ENCODE measurements at regions not wholly inside any gene's neighbourhood (a gene's known extent, or its start where the extent isn't known, plus 50 kb on each side); places are given as distances from the start of the nearest gene placed in this dataset.

DNA sequence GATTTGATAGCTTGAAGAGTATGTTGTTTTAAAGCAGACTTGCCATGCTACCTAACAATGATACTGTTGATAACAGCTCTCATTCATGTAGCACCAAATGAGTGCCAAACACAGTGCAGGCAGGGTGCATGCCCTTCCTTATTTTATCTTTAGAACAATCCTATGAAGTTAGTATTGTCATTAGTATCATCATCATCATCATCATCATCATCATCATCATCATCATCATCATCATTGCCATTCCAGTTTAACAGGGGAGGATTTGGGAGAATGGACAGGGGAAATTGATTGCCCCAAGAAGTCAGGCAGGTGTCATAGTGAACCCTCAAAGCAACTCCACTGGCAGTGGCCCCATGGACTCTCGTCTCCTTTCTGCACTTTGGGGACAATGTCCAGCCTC lies 734.9 kb downstream of the VRK1 start:
- TF ChIP-seq SMAD3 (CRISPR knock-in tag; IDR thresholded peaks at IDR 0.05; ENCODE audit: borderline replicate concordance), result no peak
- no peak for TF ChIP-seq CREB1 (CRISPR knock-in tag; IDR thresholded peaks at IDR 0.05)
- TF ChIP-seq, protein P1, sequence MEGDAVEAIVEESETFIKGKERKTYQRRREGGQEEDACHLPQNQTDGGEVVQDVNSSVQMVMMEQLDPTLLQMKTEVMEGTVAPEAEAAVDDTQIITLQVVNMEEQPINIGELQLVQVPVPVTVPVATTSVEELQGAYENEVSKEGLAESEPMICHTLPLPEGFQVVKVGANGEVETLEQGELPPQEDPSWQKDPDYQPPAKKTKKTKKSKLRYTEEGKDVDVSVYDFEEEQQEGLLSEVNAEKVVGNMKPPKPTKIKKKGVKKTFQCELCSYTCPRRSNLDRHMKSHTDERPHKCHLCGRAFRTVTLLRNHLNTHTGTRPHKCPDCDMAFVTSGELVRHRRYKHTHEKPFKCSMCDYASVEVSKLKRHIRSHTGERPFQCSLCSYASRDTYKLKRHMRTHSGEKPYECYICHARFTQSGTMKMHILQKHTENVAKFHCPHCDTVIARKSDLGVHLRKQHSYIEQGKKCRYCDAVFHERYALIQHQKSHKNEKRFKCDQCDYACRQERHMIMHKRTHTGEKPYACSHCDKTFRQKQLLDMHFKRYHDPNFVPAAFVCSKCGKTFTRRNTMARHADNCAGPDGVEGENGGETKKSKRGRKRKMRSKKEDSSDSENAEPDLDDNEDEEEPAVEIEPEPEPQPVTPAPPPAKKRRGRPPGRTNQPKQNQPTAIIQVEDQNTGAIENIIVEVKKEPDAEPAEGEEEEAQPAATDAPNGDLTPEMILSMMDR (IDR thresholded peaks at IDR 0.05), result no peak
- no peak for TF ChIP-seq NFE2L1 (CRISPR knock-in tag; IDR thresholded peaks at IDR 0.05)
- TF ChIP-seq, protein P2, sequence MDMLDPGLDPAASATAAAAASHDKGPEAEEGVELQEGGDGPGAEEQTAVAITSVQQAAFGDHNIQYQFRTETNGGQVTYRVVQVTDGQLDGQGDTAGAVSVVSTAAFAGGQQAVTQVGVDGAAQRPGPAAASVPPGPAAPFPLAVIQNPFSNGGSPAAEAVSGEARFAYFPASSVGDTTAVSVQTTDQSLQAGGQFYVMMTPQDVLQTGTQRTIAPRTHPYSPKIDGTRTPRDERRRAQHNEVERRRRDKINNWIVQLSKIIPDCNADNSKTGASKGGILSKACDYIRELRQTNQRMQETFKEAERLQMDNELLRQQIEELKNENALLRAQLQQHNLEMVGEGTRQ (CRISPR knock-in tag; IDR thresholded peaks at IDR 0.05), result no peak
- TF ChIP-seq, protein P3, sequence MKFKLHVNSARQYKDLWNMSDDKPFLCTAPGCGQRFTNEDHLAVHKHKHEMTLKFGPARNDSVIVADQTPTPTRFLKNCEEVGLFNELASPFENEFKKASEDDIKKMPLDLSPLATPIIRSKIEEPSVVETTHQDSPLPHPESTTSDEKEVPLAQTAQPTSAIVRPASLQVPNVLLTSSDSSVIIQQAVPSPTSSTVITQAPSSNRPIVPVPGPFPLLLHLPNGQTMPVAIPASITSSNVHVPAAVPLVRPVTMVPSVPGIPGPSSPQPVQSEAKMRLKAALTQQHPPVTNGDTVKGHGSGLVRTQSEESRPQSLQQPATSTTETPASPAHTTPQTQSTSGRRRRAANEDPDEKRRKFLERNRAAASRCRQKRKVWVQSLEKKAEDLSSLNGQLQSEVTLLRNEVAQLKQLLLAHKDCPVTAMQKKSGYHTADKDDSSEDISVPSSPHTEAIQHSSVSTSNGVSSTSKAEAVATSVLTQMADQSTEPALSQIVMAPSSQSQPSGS (CRISPR knock-in tag; IDR thresholded peaks at IDR 0.05; ENCODE audit: borderline replicate concordance, low read depth), result no peak
- no peak for TF ChIP-seq CBFB (CRISPR knock-in tag; IDR thresholded peaks at IDR 0.05; ENCODE audit: low read depth)
- TF ChIP-seq ZNF121 (CRISPR knock-in tag; IDR thresholded peaks at IDR 0.05), result no peak
- TF ChIP-seq FOXK1 (CRISPR knock-in tag; IDR thresholded peaks at IDR 0.05), result no peak
- no peak for TF ChIP-seq FOXJ3 (CRISPR knock-in tag; IDR thresholded peaks at IDR 0.05; ENCODE audit: borderline replicate concordance)

Measured in WTC11 (cell line).